ENCODE measurements at regions not wholly inside any gene's neighbourhood (a gene's known extent, or its start where the extent isn't known, plus 50 kb on each side); places are given as distances from the start of the nearest gene placed in this dataset.

DNA sequence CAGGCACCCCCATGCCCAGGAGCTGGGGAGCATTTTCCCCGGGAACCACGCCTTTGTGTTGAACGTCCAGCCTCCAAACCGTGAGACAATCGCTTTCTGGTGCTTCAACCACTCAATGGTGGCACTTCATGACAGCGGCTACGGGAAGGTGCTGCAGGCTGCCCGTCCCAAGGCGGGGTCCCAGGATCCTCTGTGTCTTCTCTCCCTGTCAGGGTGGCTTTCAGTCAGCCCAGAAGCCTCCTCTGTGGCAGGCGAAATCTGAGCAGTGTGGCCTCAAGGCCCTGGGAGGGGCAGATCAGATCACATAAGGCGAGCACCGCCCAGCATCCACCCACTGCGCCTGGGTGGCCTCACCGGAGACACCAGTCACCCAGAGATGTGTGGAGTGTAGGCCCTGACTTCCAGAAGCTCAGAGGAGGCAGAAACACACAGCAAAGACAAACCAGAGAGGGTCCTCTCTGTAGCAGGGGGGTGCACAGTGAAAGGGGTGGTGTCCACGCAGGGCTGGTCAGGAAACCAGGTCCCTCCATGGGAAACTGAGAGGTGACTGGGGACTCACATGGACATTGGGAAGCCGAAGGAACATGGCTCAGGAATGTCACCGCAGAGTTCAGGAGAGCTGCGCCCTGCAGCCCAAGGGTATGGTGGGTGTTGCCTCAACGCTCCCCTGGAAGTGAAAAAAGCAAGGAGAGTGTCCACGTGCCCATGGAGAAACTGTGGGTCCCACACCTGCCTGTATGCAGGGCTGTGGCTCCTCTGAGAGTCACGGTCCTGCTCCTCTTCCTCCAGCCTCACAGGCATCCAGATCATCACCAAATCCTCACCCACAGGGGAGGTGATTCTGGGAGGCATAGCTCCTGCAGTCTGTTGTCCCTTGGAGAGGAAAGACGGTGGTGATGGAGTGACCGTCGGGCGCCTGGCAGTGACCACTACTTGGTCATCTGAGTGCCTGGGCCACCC, 1420.7 kb downstream of the TBC1D22A start:
- Histone ChIP-seq H3K27ac (no peak overlapping the region), H3K9me3 (peaks cover 0 to 3% (median 0%) of the 10 kb centered on the region in 4 donors), H3K4me1 (no peaks in the 10 kb centered on the region), H3K36me3 (no peaks in the 10 kb centered on the region), H3K4me3 (no peak overlapping the region), H3K27me3 (peaks cover 0 to 12% (median 0%) of the 10 kb centered on the region in 3 donors)
- TF ChIP-seq EP300 (IDR thresholded peaks at IDR 0.05): no peak
- TF ChIP-seq POLR2AphosphoS5 (IDR thresholded peaks at IDR 0.05): no peak
- TF ChIP-seq, protein P1, sequence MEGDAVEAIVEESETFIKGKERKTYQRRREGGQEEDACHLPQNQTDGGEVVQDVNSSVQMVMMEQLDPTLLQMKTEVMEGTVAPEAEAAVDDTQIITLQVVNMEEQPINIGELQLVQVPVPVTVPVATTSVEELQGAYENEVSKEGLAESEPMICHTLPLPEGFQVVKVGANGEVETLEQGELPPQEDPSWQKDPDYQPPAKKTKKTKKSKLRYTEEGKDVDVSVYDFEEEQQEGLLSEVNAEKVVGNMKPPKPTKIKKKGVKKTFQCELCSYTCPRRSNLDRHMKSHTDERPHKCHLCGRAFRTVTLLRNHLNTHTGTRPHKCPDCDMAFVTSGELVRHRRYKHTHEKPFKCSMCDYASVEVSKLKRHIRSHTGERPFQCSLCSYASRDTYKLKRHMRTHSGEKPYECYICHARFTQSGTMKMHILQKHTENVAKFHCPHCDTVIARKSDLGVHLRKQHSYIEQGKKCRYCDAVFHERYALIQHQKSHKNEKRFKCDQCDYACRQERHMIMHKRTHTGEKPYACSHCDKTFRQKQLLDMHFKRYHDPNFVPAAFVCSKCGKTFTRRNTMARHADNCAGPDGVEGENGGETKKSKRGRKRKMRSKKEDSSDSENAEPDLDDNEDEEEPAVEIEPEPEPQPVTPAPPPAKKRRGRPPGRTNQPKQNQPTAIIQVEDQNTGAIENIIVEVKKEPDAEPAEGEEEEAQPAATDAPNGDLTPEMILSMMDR (IDR thresholded peaks at IDR 0.05): no peak
- no peak for TF ChIP-seq POLR2A (IDR thresholded peaks at IDR 0.05)
- 77 to 86% (median 80%) methylated on average over 22 to 25 of the region's 25 CpGs for WGBS, 5 donors
- no peak for DNase-seq
- intact Hi-C loops (cut with DNase I; ENCODE audit: low total_unique reads): no loop called here

DNA sequence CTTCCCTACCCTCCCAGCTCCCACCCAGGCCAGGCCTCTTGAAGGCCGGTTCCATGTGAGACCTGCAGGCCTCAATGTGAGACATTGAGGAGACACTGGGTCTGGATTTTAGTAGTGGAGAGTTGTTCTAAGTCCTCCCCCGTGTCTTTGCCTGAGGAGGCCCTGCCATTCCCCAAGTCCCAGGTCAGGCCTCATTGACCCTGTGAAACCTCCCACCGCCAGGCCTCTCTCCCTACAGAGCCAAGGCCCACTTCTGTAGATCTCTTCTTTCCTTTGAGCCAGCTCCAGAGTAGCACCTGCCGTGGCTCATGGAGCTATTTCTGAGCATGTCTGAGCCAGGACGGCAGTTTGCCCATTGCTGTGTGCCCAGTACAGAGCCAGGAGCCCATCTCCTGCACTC, 1419.6 kb downstream of the TBC1D22A start:
- intact Hi-C loops (cut with DNase I; ENCODE audit: low total_unique reads): no loop called here
- Histone ChIP-seq H3K4me1 (no peaks in the 10 kb centered on the region), H3K9me3 (peaks cover 0 to 3% (median 0%) of the 10 kb centered on the region in 4 donors), H3K4me3 (no peak overlapping the region), H3K27me3 (peaks cover 0 to 4% (median 0%) of the 10 kb centered on the region in 3 donors), H3K36me3 (no peaks in the 10 kb centered on the region), H3K27ac (no peak overlapping the region)
- no peak for DNase-seq
- TF ChIP-seq POLR2AphosphoS5 (IDR thresholded peaks at IDR 0.05) (no peak), EP300 (IDR thresholded peaks at IDR 0.05) (no peak), POLR2A (IDR thresholded peaks at IDR 0.05) (no peak)
- TF ChIP-seq, protein P1 (IDR thresholded peaks at IDR 0.05): no peak
- 75 to 85% (median 77%) methylated on average over 5 of the region's 5 CpGs for WGBS, 5 donors

DNA sequence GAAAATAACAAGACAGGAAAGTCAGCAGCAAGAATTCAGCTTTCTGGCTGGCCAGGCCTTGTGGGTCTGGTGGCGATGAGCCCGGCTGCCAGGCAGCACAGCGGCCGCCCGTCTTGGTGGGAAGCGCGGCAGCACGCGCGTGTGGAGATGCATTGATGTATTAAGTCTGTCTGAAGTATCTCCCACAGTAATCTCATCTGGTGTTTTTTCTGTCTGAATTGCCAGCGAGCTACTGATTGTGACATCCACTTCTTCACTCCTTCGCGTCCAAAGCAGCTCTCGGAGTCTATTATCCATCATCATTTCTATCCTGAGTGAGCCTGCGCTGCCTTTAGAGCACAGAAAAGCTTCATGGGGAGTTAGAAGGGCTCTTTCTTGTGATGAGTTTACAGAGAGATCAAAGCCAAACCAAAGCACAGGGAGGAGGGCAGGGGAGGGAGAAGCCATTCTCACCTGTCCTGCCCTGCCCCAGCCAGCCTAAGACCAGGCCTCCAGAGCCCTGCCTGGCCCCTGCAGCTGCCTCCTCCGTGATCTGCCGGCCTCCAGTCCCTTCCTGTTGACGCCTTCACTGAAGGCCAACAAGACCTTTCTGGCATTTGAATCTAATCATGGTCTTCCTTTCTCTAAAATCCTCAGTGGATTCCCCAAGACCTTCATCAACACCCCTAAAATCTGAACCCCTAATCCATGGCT, 1419.0 kb downstream of the TBC1D22A start:
- intact Hi-C loops (cut with DNase I; ENCODE audit: low total_unique reads): no loop called here
- DNase-seq: no peak
- H3K9me3 ChIP-seq: peaks cover 0 to 3% (median 0%) of the 10 kb centered on the region in 4 donors
- H3K4me1 ChIP-seq: no peaks in the 10 kb centered on the region
- no peaks in the 10 kb centered on the region for H3K36me3 ChIP-seq
- TF ChIP-seq EP300 (IDR thresholded peaks at IDR 0.05) (no peak), POLR2AphosphoS5 (IDR thresholded peaks at IDR 0.05) (no peak), POLR2A (IDR thresholded peaks at IDR 0.05) (no peak)
- TF ChIP-seq, protein P1 (IDR thresholded peaks at IDR 0.05): no peak
- peaks cover 0 to 4% (median 0%) of the 10 kb centered on the region in 3 donors for H3K27me3 ChIP-seq
- H3K4me3 ChIP-seq: no peak overlapping the region
- 82 to 90% (median 84%) methylated on average over 18 of the region's 18 CpGs for WGBS, 5 donors
- no peak overlapping the region for H3K27ac ChIP-seq

DNA sequence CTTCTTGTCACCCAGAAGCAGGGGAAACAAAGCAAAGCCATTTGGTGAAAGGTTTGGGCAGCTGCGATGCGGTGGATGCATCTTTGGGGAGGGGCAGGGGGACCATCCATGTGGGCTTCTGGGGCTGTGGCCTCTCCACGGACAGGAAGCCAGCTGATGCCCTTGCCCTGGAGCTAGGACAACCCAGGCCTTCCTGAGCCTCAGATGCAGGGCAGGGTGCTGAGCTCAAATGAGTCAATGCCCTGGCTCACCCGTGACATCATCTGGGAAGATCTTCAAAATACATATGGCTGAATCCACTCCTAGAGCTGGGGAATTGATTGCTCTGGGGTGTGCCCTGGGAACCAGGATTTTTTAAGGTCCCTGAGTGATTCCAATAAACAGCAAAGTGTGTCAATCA, 1418.2 kb downstream of the TBC1D22A start:
- intact Hi-C loops (cut with DNase I; ENCODE audit: low total_unique reads): no loop called here
- H3K9me3 ChIP-seq: peaks cover 0 to 3% (median 0%) of the 10 kb centered on the region in 4 donors
- H3K36me3 ChIP-seq: no peaks in the 10 kb centered on the region
- H3K27me3 ChIP-seq: peaks cover 0 to 11% (median 0%) of the 10 kb centered on the region in 3 donors
- H3K4me1 ChIP-seq: no peaks in the 10 kb centered on the region
- H3K27ac ChIP-seq: no peak overlapping the region
- no peak for DNase-seq
- no peak overlapping the region for H3K4me3 ChIP-seq
- TF ChIP-seq POLR2AphosphoS5 (IDR thresholded peaks at IDR 0.05) (no peak), POLR2A (IDR thresholded peaks at IDR 0.05) (no peak), EP300 (IDR thresholded peaks at IDR 0.05) (no peak)
- TF ChIP-seq, protein P1 (IDR thresholded peaks at IDR 0.05): no peak
- WGBS, 5 donors: 78 to 83% (median 80%) methylated on average over 3 to 4 of the region's 4 CpGs
